WERI-Rb-1 (cell line): ENCODE measurements at regions not wholly inside any gene's neighbourhood (a gene's known extent, or its start where the extent isn't known, plus 50 kb on each side); places are given as distances from the start of the nearest gene placed in this dataset.
A peak's percentile ranks its signal among the peaks of the same experiment; 100 is the strongest.

Experiments
- DNase-seq: peaks from one replicate; pipeline ENCODE4 v3.0.0-alpha.2; 2020
- H3K27ac ChIP-seq: fragments of 250-450 bp; sonication (Bioruptor Pico); 2 replicates; pipeline ENCODE4 v1.5.1; 2020; ENCODE audit warnings: mild to moderate bottlenecking, moderate library complexity
- H3K27me3 ChIP-seq: fragments of 250-450 bp; sonication (Bioruptor Pico); 2 replicates; pipeline ENCODE4 v1.5.1; 2021; ENCODE audit warnings: mild to moderate bottlenecking, low read depth, moderate library complexity; ENCODE audit not compliant: insufficient read depth, severe bottlenecking
- H3K36me3 ChIP-seq: fragments of 250-450 bp; sonication (Bioruptor Pico); 2 replicates; pipeline ENCODE4 v1.5.1; 2020; ENCODE audit warnings: mild to moderate bottlenecking, moderate library complexity
- H3K4me3 ChIP-seq: 2 replicates; pipeline ENCODE4 v1.5.1; 2011; ENCODE audit warnings: low read depth, mild to moderate bottlenecking, control low read depth, low read length
- H3K9me3 ChIP-seq: fragments of 250-450 bp; sonication (Bioruptor Pico); 2 replicates; pipeline ENCODE4 v1.5.1; 2021; ENCODE audit warnings: mild to moderate bottlenecking, moderate library complexity; ENCODE audit not compliant: severe bottlenecking
- CTCF ChIP-seq: IDR thresholded peaks from 2 replicates; pipeline ENCODE4 v1.5.1; 2011; ENCODE audit warnings: low read depth, mild to moderate bottlenecking, control low read depth, inconsistent platforms, low read length

DNA sequence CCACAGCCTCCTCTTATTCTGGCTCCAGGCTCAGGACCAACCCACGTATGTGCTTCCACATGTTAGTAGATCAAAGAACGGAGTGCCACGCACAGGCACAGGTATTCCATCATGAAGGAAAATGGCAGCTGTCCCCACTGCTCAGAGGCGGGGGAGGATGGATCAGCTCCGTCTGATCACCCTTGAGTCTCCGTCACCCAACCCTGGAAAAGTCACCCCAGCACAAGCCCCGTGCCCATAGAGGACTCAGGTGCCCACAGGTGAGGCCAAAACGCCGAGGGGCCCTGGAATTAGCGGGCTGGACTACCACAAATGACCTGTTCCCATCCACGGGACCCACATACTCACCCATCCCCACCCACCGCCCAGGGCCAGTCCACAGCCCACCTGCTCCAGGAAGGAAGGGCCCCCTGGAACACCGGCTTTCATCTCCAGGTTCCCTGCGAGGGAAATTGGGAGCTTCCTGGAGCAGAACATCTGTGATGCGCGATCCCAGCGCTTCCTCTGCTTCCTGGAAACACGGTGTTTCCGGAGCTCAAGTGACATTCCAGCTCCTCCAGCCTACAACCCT, 120.5 kb upstream of the SPACA7 start:
- Histone ChIP-seq H3K27me3 (peaks cover 98% of the 10 kb centered on the region), H3K27ac (no peak overlapping the region), H3K9me3 (peaks cover 11% of the 10 kb centered on the region), H3K4me3 (no peak overlapping the region), H3K36me3 (no peaks in the 10 kb centered on the region)
- DNase-seq, result no peak
- TF ChIP-seq CTCF, result no peak

GRCh38 chr13:112256716-112257494, 119.2 kb upstream of the SPACA7 start:
- Histone ChIP-seq H3K4me3 (no peak overlapping the region), H3K27me3 (peaks cover 98% of the 10 kb centered on the region), H3K9me3 (peaks cover 16% of the 10 kb centered on the region), H3K27ac (no peak overlapping the region), H3K36me3 (no peaks in the 10 kb centered on the region)
- no peak for DNase-seq
- no peak for TF ChIP-seq CTCF

- Histone ChIP-seq H3K27me3 (peaks cover 98% of the 10 kb centered on the region), H3K9me3 (peaks cover 16% of the 10 kb centered on the region), H3K36me3 (no peaks in the 10 kb centered on the region), H3K27ac (no peak overlapping the region), H3K4me3 (no peak overlapping the region)
- TF ChIP-seq CTCF, result no peak
- DNase-seq, result peak; percentile 62
Observed at GRCh38 chr13:112259511-112259910, 116.6 kb upstream of the SPACA7 start.

GRCh38 chr13:112260108-112261055, 115.8 kb upstream of the SPACA7 start:
- Histone ChIP-seq H3K36me3 (no peaks in the 10 kb centered on the region), H3K27ac (no peak overlapping the region), H3K27me3 (peaks cover 97% of the 10 kb centered on the region), H3K4me3 (no peak overlapping the region), H3K9me3 (peaks cover 16% of the 10 kb centered on the region)
- peak; percentile 5 for DNase-seq
- TF ChIP-seq CTCF, result no peak

DNA sequence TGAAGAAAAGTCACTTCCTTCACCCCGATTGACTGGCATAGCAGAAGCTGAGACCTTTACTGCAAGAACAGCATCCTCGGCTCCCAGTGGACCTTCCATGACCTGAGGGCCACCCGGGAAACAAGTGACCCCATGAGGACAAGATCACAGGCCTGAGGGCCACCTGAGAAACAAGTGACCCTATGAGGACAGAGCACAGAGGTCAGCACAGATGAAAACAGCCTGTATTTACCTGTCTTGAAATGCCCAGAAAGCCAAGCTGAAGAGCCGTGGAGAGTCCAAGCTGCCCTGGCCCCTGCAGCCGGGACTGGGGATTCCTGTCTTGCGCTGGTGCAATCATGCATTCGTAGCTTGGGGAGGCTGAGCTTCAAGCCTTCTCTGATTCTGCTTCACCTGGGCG, 114.2 kb upstream of the SPACA7 start:
- no peak for DNase-seq
- Histone ChIP-seq H3K27me3 (peaks cover 93% of the 10 kb centered on the region), H3K4me3 (no peak overlapping the region), H3K27ac (no peak overlapping the region), H3K36me3 (no peaks in the 10 kb centered on the region), H3K9me3 (peaks cover 16% of the 10 kb centered on the region)
- no peak for TF ChIP-seq CTCF
